Spinal cord (tissue), 9 donors: ENCODE measurements at regions not wholly inside any gene's neighbourhood (a gene's known extent, or its start where the extent isn't known, plus 50 kb on each side); places are given as distances from the start of the nearest gene placed in this dataset.
"Not testable (repeated sequence)": the region's sequence is repeated elsewhere in the genome, so short reads cannot be mapped to it uniquely, and the experiment has no call there.

Experiments
- DNase-seq, 6 donors: peaks; one replicate each; pipeline versions ENCODE4 v3.0.0 to v3.0.0-alpha.2; 2013 to 2015; ENCODE audit warnings: low spot score in 6 of 6, low read depth in 4 of 6
- H3K27ac ChIP-seq: one replicate; pipeline ENCODE4 v1.5.1; 2013; ENCODE audit warnings: low read depth, low read length, control low read depth
- H3K27me3 ChIP-seq: one replicate; pipeline ENCODE4 v1.6.1; 2013; ENCODE audit warnings: low read length; ENCODE audit not compliant: control insufficient read depth, insufficient read depth
- H3K36me3 ChIP-seq: one replicate; pipeline ENCODE4 v1.6.1; 2013; ENCODE audit warnings: low read length; ENCODE audit not compliant: control insufficient read depth, insufficient read depth
- H3K4me1 ChIP-seq: one replicate; pipeline ENCODE4 v1.6.1; 2013; ENCODE audit warnings: low read length; ENCODE audit not compliant: control insufficient read depth, insufficient read depth
- H3K4me3 ChIP-seq: one replicate; pipeline ENCODE4 v1.5.1; 2013; ENCODE audit warnings: low read depth, low read length, control low read depth
- H3K9me3 ChIP-seq: one replicate; pipeline ENCODE4 v1.6.1; 2013; ENCODE audit warnings: low read length; ENCODE audit not compliant: control insufficient read depth, insufficient read depth
- WGBS: methylation state at CpG from one replicate; pipeline ENCODE4 v1.1.5; 2013; ENCODE audit warnings: missing lambda C conversion rate; ENCODE audit not compliant: insufficient coverage; 5-methylcytosine and 5-hydroxymethylcytosine counted together
- donor health status: healthy.

- not testable (repeated sequence) for H3K4me3 ChIP-seq, H3K27ac ChIP-seq, H3K27me3 ChIP-seq, DNase-seq, H3K9me3 ChIP-seq, H3K36me3 ChIP-seq, H3K4me1 ChIP-seq
- WGBS, result no CpG with 5 or more reads among the region's 2 CpGs
Observed at GRCh38 chrY:13930436-13930835, 55.8 kb downstream of the VCY start.
